ENCODE measurements at regions not wholly inside any gene's neighbourhood (a gene's known extent, or its start where the extent isn't known, plus 50 kb on each side); places are given as distances from the start of the nearest gene placed in this dataset.

DNA sequence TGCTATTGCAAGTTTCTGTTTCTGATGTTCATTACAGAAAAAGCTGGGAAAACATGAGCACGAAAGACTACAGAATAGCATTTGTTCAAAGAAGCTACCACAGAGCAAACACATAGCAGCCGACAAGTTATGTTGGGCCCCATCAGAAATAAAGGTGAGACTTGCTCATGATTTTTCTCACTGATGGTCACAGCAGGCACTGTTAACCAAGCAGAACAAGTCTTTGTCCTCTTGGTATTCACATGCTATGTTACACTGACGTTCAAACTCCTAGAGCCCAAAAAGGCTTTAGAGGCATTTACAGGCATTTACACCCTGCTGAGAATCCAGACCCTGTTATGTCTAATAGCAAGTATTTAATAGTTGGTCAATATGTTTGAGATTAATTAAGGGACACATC lies 235.0 kb upstream of the HNMT start:
- no peaks in the 10 kb centered on the region for H3K9me1 ChIP-seq (ENCODE audit: control insufficient read depth, extremely low read depth, insufficient read depth, low read length)
- no peak for FAIRE-seq
- H3K27ac ChIP-seq (ENCODE audit: control insufficient read depth, insufficient read depth, low read length), result no peak overlapping the region
- no peak for TF ChIP-seq CTCF (optimal IDR thresholded peaks at IDR 0.05 in 1 of 3, IDR thresholded peaks at IDR 0.05 in 1 of 3, conservative IDR thresholded peaks at IDR 0.05 in 1 of 3; ENCODE audit: extremely low read depth in 1 of 3, insufficient read depth in 2 of 3, low read length in 3 of 3)
- no peak for TF ChIP-seq EZH2 (IDR thresholded peaks at IDR 0.05; ENCODE audit: low read length)
- H3K79me2 ChIP-seq (ENCODE audit: control insufficient read depth, insufficient read depth, low read length), result no peaks in the 10 kb centered on the region
- dilution Hi-C loops (cut with MboI; ENCODE audit: extremely low pct_ligation_motif_present, low sequenced_read_pairs), result no loop called here
- H3K4me3 ChIP-seq (ENCODE audit: control insufficient read depth in 2 of 3, extremely low read depth in 1 of 3, insufficient read depth in 2 of 3, low read depth in 1 of 3, low read length in 3 of 3), result no peak overlapping the region
- H3K9me3 ChIP-seq (ENCODE audit: control insufficient read depth, low read depth, low read length), result no peaks in the 10 kb centered on the region
- H2AFZ ChIP-seq (ENCODE audit: control insufficient read depth, low read length), result no peak overlapping the region
- no peak overlapping the region for H3K4me2 ChIP-seq (ENCODE audit: control insufficient read depth, extremely low read depth, insufficient read depth, low read depth, low read length)
- DNase-seq (ENCODE audit: low read depth, low spot score), result no peak
- no peaks in the 10 kb centered on the region for H3K36me3 ChIP-seq (ENCODE audit: control insufficient read depth in 2 of 2, extremely low read depth in 1 of 2, insufficient read depth in 2 of 2, low read length in 2 of 2)
- H3K4me1 ChIP-seq (ENCODE audit: control insufficient read depth, extremely low read depth, insufficient read depth, low read length), result no peaks in the 10 kb centered on the region
- H3K9ac ChIP-seq (ENCODE audit: control insufficient read depth, extremely low read depth, insufficient read depth, low read length), result no peak overlapping the region
- H4K20me1 ChIP-seq (ENCODE audit: control insufficient read depth, extremely low read depth, insufficient read depth, low read length), result no peaks in the 10 kb centered on the region
- no peaks in the 10 kb centered on the region for H3K27me3 ChIP-seq (ENCODE audit: control insufficient read depth, extremely low read depth, insufficient read depth, low read length)

DNA sequence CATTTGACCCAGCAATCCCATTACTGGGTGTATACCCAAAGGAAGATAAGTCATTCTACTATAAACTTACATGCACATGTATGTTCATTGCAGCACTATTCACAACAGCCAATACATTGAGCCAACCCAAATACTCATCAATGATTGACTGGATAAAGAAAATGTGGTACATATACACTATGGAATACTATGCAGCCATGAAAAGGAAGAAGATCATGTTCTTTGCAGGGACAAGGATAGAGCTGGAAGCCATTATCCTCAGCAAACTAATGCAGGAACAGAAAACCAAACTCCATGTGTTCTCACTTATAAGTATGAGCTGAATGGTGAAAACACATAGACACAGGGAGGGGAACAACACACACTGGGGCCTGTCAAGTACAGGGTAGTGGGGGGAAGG lies 226.7 kb upstream of the HNMT start:
- no peak overlapping the region for H3K4me3 ChIP-seq (ENCODE audit: control insufficient read depth in 2 of 3, extremely low read depth in 1 of 3, insufficient read depth in 2 of 3, low read depth in 1 of 3, low read length in 3 of 3)
- no peaks in the 10 kb centered on the region for H3K9me3 ChIP-seq (ENCODE audit: control insufficient read depth, low read depth, low read length)
- no peak overlapping the region for H3K27ac ChIP-seq (ENCODE audit: control insufficient read depth, insufficient read depth, low read length)
- no peaks in the 10 kb centered on the region for H4K20me1 ChIP-seq (ENCODE audit: control insufficient read depth, extremely low read depth, insufficient read depth, low read length)
- FAIRE-seq (no peak), DNase-seq (ENCODE audit: low read depth, low spot score) (no peak)
- no peaks in the 10 kb centered on the region for H3K36me3 ChIP-seq (ENCODE audit: control insufficient read depth in 2 of 2, extremely low read depth in 1 of 2, insufficient read depth in 2 of 2, low read length in 2 of 2)
- H3K9me1 ChIP-seq (ENCODE audit: control insufficient read depth, extremely low read depth, insufficient read depth, low read length), result no peaks in the 10 kb centered on the region
- H3K4me1 ChIP-seq (ENCODE audit: control insufficient read depth, extremely low read depth, insufficient read depth, low read length), result no peaks in the 10 kb centered on the region
- no peak overlapping the region for H3K9ac ChIP-seq (ENCODE audit: control insufficient read depth, extremely low read depth, insufficient read depth, low read length)
- H2AFZ ChIP-seq (ENCODE audit: control insufficient read depth, low read length), result no peak overlapping the region
- dilution Hi-C loops (cut with MboI; ENCODE audit: extremely low pct_ligation_motif_present, low sequenced_read_pairs), result no loop called here
- H3K27me3 ChIP-seq (ENCODE audit: control insufficient read depth, extremely low read depth, insufficient read depth, low read length), result no peaks in the 10 kb centered on the region
- H3K4me2 ChIP-seq (ENCODE audit: control insufficient read depth, extremely low read depth, insufficient read depth, low read depth, low read length), result no peak overlapping the region
- TF ChIP-seq CTCF (optimal IDR thresholded peaks at IDR 0.05 in 1 of 3, IDR thresholded peaks at IDR 0.05 in 1 of 3, conservative IDR thresholded peaks at IDR 0.05 in 1 of 3; ENCODE audit: extremely low read depth in 1 of 3, insufficient read depth in 2 of 3, low read length in 3 of 3) (no peak), EZH2 (IDR thresholded peaks at IDR 0.05; ENCODE audit: low read length) (no peak)
- H3K79me2 ChIP-seq (ENCODE audit: control insufficient read depth, insufficient read depth, low read length), result no peaks in the 10 kb centered on the region

Measured in keratinocyte (primary cell).